GM21515 (cell line): ENCODE measurements at regions not wholly inside any gene's neighbourhood (a gene's known extent, or its start where the extent isn't known, plus 50 kb on each side); places are given as distances from the start of the nearest gene placed in this dataset.
A peak's percentile ranks its signal among the peaks of the same experiment; 100 is the strongest.

Experiments
- ATAC-seq: cut with Tn5 transposase; IDR thresholded peaks from one replicate; pipeline ENCODE4 v1.9.1; 2021; ENCODE audit not compliant: unreplicated experiment

DNA sequence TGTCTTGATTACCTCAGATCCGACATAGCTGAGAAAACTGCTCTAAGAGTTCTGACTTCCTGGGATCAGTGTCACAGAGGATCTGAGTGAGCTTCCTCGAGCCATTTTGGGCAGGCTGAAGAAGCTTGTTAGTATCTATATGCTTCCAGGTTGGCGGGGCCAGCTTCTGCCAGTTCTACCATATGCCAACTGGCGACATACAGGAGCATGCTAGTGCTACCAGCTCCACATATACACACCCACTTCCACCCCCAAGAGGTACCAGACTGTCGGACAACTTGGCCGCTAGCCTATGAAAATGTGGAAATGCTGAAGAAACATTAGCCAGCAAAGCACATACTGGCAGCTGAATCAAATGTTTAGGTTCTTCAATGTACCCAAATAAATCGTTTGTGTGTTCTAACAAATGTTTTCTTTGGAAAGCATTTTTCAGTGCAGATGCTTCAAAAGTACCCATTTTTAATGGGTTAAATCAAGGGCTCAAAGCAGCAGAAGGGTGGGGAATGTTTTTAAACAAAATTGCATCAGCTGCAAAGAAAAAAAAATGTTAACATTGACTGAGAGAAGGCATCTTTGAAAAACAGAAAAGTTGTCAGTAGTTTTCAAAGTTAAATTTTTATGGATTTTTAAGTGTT lies 163.7 kb downstream of the KLF12 start:
- ATAC-seq: no peak

DNA sequence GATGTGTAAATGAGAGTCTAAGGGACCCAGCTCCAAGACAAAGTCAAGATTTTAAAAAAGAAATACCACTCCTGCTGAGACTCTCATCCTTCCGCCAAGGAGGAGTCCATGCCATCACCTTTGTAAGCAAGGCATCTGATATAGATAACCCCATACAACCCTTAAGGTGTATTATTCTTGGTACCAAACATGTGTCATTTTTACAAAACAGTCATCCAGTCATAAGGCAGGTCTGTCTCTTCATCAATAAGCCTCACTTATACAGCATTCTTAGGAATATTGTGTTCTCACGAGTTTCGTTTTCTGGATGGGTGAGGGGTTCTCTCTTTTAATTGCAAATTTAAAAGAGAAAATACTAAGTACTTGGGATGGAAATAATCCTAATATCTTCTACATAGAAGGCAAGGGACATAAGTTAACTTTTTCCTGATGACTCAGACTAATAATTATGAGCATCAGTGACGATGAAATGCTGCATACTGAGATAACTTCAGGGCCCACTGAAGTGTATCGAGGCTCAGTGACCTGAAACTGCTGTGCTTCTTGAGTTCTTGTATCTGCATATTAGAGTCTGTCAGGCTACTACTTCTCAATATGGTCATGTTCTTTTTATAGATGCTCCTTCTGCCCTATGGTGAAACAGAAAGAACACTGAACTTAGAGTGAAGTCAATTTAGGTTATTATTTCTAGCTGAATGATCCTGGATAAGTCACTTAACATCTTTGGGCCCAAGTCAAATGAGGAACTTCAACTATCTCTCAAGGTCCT lies 166.6 kb downstream of the KLF12 start:
- peak; percentile 99 for ATAC-seq

DNA sequence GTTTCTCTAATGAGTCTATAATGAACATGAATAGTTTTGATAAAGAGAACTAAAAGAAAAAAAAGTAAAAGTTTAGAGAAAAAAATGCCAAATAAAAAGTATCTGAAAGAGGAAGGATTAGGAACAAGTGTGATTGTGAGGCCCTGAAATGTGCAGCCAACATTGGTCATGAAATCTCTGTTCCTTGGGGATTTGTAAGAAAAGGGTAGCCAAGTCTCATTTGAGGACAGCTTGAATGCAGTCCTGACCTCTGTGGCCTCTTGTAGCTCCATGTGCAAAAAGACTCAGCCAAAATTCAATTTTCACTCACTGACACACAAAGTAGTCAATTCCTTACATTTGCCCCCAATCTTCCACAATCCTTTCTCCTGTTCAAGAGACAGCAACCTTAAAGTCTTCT lies 167.9 kb downstream of the KLF12 start:
- no peak for ATAC-seq

DNA sequence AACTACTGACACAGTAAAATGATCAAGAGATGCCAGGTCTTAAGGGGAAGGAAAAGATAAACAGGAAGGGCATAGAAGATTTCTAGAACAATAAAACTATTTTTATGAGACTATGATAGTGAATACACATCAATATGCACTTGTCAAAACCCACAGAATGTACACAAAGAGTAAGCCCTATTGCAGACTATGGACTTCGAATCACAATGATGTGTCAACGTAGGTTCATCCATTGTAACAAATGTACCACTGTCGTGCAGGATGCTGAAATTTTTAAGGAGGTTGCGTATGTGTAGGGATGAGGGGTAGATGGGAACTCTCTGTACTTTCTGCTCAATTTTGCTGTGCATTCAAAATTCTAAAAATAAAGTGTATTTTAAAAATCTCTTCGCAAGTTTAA lies 171.9 kb downstream of the KLF12 start:
- ATAC-seq: no peak

DNA sequence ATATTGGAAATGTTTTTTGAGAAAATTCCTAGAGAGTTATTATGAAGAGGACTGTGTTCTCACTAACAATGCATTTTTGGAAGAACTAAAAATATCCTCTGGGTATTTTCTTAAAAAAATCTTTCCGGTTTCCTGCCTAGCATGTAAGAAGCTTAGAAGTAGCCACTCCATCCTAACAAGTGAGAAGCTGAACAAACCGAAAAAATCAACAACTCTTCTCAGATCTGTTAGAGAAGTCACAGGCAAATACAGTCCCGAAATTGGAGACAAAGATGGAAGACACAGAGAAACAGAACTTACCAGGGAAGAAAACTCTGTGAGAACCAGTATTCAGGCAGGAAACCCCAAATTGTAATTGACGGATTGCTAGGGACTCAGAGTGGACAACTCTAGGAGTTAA lies 173.0 kb downstream of the KLF12 start:
- no peak for ATAC-seq

DNA sequence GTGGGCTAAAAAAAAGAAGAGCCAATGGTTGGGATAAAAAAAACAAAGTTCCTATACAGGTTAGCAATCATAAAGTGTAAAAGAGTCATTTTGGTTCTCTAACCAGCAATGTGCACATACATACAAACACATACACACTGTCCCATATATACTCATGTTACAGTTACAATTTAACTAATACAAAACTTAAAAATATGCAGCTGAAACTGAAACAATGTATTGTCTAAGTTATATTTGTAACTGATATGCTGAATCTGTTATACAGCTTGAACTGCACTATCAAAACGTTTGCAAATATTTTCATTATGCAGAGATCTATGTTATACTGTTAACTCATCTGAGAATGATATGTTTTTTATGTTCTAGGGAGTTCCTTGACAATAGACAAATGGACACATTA lies 173.7 kb downstream of the KLF12 start:
- ATAC-seq: no peak

DNA sequence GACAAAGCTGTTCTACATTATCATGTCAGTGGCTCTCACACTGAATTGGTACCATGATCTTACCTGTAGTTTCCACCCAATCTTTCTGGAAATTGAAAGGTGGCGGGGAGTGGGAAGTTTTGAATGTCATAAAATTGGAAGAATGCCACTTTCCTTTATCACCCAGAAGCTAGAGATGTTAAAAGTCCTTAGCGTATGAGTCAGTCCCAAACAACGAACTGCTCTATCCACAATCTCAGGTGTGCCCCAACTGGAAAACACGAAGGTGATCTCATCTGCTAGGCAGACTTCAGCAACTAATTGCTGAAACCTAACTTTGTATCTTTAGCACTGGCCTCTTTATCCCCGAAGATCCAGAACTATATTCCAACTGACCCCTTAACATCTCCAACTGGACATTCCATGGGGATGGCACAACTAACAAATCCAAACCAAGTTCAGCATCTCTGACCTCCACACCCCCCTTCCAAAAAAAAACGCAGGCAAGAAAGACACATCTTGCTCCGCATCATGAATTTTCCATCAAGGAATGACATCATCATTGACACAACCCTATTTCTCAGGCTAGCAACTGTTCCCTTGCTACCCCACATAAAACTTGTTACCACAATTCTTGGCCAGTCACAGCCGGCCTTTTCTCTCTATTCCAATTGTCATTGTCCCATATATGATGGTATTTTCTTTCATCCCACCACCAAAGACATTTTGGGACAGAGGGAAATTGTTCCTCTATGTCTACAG lies 175.4 kb downstream of the KLF12 start:
- no peak for ATAC-seq

DNA sequence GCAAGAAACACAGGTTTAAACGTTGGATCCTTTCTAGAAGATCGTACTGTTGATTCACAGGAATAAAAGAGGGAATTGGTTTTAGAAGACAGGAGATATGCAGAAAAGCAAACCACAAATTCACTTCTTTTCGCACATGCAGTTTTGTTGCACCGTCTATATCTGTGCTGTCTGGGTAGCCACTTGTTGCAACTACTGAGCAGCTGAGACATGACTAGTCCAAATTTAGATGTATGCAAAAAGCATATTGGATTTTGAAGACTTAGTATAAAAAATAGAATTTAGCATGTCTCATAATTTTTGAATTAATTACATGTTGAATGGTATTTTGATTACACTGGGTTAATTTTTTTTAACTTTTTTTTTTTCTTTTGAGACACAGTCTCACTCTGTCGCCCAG lies 176.3 kb downstream of the KLF12 start:
- ATAC-seq: no peak

DNA sequence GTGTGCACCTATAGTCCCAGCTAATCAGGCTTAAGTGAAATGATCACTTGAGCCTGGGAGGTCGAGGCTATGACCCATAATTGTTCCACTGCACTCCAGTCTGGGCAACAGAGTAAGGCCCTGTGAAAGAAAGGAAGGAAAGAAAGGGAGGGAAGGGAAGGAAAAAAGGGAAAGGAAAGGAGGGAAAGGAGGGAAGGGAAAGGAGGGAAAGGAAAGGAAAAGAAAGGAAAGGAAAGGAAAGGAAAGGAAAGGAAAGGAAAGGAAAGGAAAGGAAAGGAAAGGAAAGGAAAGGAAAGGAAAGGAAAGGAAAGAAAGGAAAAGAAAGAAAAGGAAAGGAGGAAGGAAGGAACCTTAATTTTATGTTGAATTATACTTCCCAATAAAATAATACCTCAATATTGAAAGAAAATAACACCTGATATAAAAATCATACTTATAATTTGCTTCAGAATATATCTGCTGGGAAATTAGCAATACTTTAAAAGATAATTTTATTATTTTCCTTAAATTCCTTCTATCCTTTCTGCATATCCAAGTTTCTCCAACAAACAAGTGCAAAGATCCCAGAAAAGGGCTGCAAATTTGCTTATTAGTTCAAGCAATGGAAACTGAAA lies 177.3 kb downstream of the KLF12 start:
- ATAC-seq: no peak

DNA sequence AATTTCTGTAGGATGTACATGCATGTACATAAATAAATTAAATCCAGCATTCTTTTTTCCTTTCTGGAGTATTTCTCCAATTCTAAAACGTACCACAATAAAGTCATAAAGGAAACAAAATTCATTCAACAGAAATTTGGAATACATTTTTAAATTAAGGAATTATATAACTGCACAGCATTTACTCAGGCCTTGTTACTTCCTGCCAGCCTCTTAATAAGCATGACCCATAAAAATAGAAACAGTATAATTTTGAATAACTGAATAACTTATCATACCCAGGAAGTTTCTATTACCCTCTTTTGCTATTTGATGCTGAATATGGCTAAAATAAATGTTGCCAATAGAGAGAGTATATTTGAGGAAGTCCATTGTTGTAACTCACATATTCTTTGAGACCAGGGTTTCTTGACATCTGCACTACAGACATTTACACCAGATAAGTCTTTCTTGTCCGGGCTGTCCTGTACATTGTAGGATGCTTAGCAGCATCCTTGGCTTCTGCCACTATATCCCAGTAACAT lies 178.2 kb downstream of the KLF12 start:
- no peak for ATAC-seq

DNA sequence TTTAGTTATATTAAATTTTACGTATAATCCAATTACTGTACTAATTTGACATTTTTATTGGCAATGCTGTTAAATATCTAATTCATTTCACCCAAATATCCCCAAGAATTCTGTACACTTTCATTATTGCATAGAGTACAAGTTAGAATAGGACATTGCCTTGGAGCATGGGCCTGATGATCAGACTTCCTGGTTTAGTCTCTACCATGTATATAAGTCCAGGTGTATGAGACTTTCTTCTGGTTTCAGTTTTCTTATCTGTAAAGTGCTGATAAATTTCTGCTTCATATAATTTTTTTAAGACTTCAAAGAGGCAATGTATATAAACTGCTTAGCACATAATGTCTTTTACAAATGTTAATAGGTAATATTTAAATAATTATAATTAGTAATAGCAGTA lies 179.4 kb downstream of the KLF12 start:
- ATAC-seq: peak; percentile 80

DNA sequence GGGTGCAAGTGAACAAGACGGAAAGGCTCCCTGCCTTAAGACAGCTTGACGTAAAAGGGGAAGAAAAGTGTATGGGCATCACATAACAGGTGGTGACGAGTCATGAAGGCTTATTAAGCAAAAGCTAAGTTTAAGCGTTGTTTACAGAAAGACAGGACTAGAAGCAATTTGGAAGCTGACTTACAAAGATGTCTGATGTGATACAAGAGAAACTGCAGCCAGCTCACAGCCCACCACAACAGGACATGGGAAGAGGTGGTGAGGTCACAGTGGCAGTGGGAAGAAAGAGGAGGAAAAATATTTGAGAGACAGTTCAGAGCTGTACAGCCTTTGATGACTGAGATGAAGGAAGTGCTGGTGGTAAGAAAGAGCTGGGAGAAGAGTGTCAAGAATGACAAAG lies 181.6 kb downstream of the KLF12 start:
- ATAC-seq: no peak

DNA sequence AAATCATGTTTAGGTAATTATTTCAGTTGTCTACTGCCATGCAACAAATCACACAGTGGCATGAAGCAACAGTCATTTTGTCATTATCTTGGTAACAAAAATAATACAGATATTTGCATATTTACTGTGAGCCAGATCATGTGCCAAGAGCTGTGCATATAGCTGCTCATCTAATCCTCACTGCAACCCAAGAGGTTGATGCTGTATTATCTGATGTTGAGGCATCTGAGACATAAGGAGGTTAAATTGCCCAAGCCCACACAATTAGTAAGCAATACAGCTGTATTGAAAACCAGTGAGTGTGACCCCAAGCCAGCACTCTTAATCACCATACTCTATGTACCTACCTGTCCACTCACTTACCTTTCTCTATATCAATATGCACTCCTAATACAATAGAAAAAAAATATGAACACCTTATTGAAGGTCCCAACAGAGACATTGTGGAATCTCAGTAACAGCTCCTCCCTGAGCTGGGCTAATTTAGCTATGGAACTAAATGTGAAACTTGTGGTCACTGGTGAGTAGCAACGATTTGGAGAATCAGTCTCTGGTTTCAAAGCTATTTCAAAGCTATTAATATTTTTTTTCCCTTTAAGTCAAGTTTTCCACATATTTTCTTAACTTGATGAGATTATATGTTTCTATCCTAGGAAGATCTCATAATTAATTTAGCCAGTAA lies 185.2 kb downstream of the KLF12 start:
- no peak for ATAC-seq

DNA sequence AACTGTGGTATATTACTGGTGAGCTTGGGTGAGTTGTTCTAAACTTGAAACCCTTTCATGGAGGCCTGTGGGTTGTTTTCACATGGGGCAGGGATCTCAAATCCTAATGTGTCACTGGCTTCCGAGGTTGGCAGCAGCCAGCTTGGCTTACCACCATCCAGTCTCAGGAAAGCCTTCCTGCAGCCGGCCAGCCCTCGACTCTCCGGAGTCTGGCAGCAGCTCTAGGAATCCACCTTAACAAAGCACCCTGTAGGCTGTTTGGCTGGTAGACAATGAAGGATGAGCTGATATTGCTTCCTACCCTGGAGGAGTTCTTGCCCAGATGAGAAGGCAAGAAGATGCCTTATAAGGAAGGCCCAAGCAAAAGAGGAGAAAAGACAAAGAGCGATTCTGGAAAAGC lies 188.3 kb downstream of the KLF12 start:
- ATAC-seq: no peak

DNA sequence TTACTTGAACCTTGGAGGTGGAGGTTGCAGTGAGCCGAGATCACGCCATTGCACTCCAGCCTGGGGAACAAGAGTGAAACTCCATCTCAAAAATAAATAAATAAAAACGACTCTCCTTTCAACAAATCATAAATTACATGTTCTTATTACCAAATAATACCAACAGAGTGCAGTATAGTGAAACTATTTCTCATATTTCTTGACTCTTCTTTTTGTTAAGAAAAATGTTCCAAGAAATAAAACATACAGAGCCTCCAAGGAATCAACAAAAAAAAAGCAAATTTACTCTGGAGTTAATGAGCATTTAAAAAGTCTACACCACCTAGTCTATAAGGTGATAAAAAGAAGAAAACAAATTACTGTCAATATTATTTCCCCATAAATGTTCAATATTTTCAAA lies 188.8 kb downstream of the KLF12 start:
- no peak for ATAC-seq

DNA sequence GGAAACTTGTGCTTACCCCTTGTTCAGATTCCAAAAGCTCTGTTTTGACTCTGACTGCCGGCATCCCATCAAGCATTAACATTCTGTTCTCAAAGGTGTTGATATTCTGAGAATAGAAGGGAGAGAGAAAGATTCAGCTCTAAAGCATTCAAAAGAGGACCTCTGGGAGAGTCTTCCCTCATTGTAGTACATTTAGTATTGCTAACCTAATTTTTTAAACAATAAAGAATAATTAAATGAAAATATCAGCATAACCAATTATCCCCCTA lies 190.3 kb downstream of the KLF12 start:
- no peak for ATAC-seq

DNA sequence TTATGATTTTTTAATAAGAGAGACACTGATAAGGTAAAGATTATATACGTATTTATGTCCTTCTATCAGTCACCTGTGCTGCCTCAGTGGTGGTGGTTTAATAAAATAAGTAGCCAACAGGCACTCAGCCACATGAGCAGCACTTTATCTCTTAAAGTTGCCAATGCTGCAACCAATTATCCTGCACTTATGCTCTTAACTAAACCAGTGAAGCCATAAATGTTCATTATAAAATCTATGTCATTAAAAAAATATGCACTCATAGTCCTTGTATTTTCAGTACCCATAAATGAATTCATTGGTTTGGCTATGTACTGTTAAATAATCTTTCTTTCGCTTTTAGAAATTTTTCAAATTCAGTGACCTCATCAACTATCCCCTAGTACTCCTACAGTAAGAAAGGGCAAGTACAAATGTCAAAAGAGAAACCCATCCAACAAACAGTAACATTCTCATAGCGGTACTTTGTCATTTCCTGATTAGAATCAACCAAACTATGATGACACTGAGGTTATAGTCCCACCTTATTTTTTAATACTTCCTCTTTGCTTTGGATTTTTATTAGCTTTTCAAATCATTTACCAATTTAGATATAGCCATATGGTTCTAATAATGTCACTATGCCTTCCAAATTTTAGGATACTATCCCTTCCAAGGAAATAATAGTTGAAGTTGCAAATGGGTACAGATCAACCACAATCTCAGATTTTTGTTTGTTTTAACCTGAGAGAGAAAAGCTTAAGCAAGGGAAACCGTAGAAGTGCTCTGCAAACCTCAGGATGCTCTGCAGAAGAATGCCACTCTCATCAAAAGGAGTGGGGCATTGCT lies 190.9 kb downstream of the KLF12 start:
- ATAC-seq: peak; percentile 74

DNA sequence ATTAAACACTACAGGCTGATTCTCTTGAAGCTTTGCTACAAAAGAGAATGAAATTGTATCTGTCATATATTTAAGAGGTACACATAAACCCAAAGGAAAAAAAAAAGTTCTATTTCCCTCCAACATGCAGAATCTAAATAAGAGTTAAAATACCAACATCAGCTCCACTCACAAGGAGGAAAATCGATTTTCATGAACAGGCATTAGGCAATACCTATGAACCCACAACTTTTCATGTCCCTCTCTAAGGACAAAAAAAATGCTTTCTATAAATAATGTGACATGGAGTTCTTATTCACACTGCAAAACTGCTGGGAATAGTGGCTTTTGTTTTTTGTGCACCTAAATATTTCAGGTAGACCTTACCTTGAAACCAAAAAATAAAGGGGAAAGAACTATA lies 192.5 kb downstream of the KLF12 start:
- no peak for ATAC-seq

DNA sequence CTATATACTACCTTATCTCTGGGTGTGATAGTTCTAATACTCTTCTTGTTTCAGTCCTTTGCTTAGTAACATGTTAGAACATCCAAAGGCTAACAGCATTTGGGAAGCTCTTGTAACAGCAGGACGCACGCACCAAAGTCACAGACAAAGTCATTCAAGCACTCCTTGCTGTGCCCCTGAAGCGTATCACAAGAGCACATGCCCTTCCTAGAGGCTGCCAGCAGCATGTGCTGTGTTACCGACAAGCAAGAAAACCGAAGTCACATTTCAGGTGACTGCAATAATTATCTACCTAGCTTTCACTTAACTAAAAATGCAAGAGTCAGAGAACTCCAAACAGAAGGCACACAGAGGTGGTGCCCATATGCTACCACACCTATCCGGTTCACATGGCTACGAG lies 194.1 kb downstream of the KLF12 start:
- ATAC-seq: no peak

DNA sequence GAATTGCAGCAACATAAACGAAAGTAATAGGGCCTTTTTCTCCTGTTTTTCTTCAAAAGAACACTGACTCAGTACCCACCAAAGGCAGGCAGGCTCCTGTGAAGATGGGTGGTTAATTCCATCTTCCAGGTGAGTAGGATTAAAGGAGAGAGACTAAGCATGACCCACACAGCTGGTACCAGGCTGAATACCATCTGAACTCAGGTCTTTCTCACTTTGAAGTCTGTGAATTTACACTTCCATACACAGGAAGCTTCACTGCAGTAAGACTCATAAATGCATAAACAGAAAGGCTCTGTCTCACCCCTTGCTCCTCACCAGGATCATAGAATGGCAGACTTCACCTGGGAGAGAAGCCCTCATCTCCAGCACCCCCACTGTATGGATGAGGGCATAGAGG lies 194.6 kb downstream of the KLF12 start:
- no peak for ATAC-seq

DNA sequence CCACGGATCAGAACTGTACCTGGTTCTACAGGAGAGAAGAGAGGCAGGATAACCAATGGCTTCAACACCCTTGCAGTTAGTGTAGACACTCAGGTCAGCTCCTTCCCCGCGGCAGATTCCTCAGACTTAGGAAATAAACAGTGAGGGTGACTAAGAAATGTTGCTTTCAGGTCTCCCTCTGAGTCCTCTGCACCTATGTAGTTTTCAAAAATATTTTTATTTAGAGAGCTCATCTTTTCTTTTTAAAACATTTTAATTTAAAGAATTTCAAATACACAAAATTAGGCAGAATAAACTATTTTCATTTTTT lies 195.2 kb downstream of the KLF12 start:
- ATAC-seq: no peak
